ENCODE measurements at regions not wholly inside any gene's neighbourhood (a gene's known extent, or its start where the extent isn't known, plus 50 kb on each side); places are given as distances from the start of the nearest gene placed in this dataset.

GRCh38 chr4:46649390-46649789 lies 259.5 kb upstream of the GABRA2 start:
- TF ChIP-seq FOSL2 (IDR thresholded peaks at IDR 0.05) (no peak), FOSL2 (CRISPR knock-in tag; IDR thresholded peaks at IDR 0.05) (no peak), RFX5 (IDR thresholded peaks at IDR 0.05) (no peak), RAD21 (conservative IDR thresholded peaks at IDR 0.05 in 1 of 2, IDR thresholded peaks at IDR 0.05 in 1 of 2) (no peak), EHMT2 (IDR thresholded peaks at IDR 0.05; ENCODE audit: low read depth) (no peak), SMC3 (IDR thresholded peaks at IDR 0.05) (no peak), EP300 (IDR thresholded peaks at IDR 0.05) (no peak), HDAC2 (IDR thresholded peaks at IDR 0.05) (no peak), MAFK (IDR thresholded peaks at IDR 0.05; ENCODE audit: partially characterized antibody) (no peak), TFCP2L1 (CRISPR knock-in tag; IDR thresholded peaks at IDR 0.05) (no peak), MAX (IDR thresholded peaks at IDR 0.05) (no peak), ZSCAN20 (CRISPR knock-in tag; IDR thresholded peaks at IDR 0.05) (no peak), PBX3 (IDR thresholded peaks at IDR 0.05) (no peak), MYC (IDR thresholded peaks at IDR 0.05; ENCODE audit: borderline replicate concordance, low read length) (no peak), CTCF (IDR thresholded peaks at IDR 0.05) (no peak)
